BLaER1 (cell line): ENCODE measurements at regions not wholly inside any gene's neighbourhood (a gene's known extent, or its start where the extent isn't known, plus 50 kb on each side); places are given as distances from the start of the nearest gene placed in this dataset.
"Not testable (repeated sequence)": the region's sequence is repeated elsewhere in the genome, so short reads cannot be mapped to it uniquely, and the experiment has no call there.

ENCODE experiments used
- H3K27ac ChIP-seq: shearing (Covaris generic); formaldehyde crosslinking; 2 replicates; pipeline ENCODE4 v1.8.1; 2022
- H3K27me3 ChIP-seq: shearing (Covaris generic); formaldehyde crosslinking; 2 replicates; pipeline ENCODE4 v1.8.1; 2022
- H3K36me3 ChIP-seq: shearing (Covaris generic); formaldehyde crosslinking; 2 replicates; pipeline ENCODE4 v1.8.1; 2022
- H3K4me1 ChIP-seq: shearing (Covaris generic); formaldehyde crosslinking; 2 replicates; pipeline ENCODE4 v1.8.1; 2022
- H3K4me2 ChIP-seq: shearing (Covaris generic); formaldehyde crosslinking; 2 replicates; pipeline ENCODE4 v1.8.1; 2022
- H3K4me3 ChIP-seq: shearing (Covaris generic); formaldehyde crosslinking; 2 replicates; pipeline ENCODE4 v1.8.1; 2022
- H3K9ac ChIP-seq: shearing (Covaris generic); formaldehyde crosslinking; 2 replicates; pipeline ENCODE4 v1.8.1; 2022
- H3K9me3 ChIP-seq: shearing (Covaris generic); formaldehyde crosslinking; 2 replicates; pipeline ENCODE4 v1.8.1; 2022
- H4K20me1 ChIP-seq: shearing (Covaris generic); formaldehyde crosslinking; 2 replicates; pipeline ENCODE4 v1.8.1; 2022
- Cebpa-rat ChIP-seq: shearing (Covaris generic); IDR thresholded peaks from 2 replicates; pipeline ENCODE4 v1.8.1; 2022

- Histone ChIP-seq H3K4me2 (peak overlapping the region; percentile 80), H3K9ac (no peak overlapping the region)
- no peak for TF ChIP-seq Cebpa-rat
Observed at GRCh38 chr7:45259227-45259596, 101.6 kb downstream of the RAMP3 start.

GRCh38 chr7:45259966-45260646 lies 102.5 kb downstream of the RAMP3 start:
- Histone ChIP-seq H3K4me2 (peak overlapping the region; percentile 80), H3K9me3 (peaks cover 25% of the 10 kb centered on the region), H3K36me3 (no peaks in the 10 kb centered on the region), H3K27ac (no peak overlapping the region), H4K20me1 (peaks cover 11% of the 10 kb centered on the region; the same call in 1 of the 2 replicates), H3K4me1 (peaks cover 30% of the 10 kb centered on the region), H3K9ac (no peak overlapping the region), H3K27me3 (0 out of 2 replicates have a peak, but pooled peaks cover 5% of the 10 kb centered on the region), H3K4me3 (no peak overlapping the region)
- TF ChIP-seq Cebpa-rat = no peak

More at GRCh38 chr7:45259227-45259596, 101.6 kb downstream of the RAMP3 start:
- H4K20me1 ChIP-seq = peaks cover 11% of the 10 kb centered on the region; the same call in 1 of the 2 replicates
- peaks cover 30% of the 10 kb centered on the region for H3K4me1 ChIP-seq
- H3K9me3 ChIP-seq = peaks cover 22% of the 10 kb centered on the region
- 0 out of 2 replicates have a peak, but pooled peaks cover 5% of the 10 kb centered on the region for H3K27me3 ChIP-seq
- no peak overlapping the region for H3K4me3 ChIP-seq
- no peaks in the 10 kb centered on the region for H3K36me3 ChIP-seq
- H3K27ac ChIP-seq = no peak overlapping the region

DNA sequence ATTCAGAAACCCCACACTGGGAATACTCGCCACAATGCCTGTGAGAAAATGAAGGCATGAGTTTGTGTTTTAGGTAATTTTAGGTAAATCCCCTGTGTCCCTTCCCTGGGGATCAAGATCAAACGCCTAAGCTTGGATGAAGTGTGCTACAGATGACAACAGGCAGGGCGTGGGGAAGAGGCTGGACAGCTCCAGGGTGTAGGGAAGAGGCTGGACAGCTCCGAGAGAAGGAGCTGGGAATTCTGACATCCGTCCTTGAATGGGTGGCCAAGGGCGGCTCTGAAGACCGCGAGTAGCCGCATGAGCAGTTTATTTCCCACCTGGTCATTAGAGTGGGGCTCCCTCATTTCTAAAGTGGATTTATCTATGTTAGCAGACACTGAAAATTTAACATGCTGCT lies 109.7 kb downstream of the RAMP3 start:
- peaks cover 24% of the 10 kb centered on the region for H3K9me3 ChIP-seq
- no peak overlapping the region for H3K27ac ChIP-seq
- no peaks in the 10 kb centered on the region for H3K27me3 ChIP-seq
- no peak overlapping the region for H3K9ac ChIP-seq
- no peak overlapping the region for H3K4me3 ChIP-seq
- no peaks in the 10 kb centered on the region for H3K4me1 ChIP-seq
- TF ChIP-seq Cebpa-rat = no peak
- no peak overlapping the region for H3K4me2 ChIP-seq
- H4K20me1 ChIP-seq = no peaks in the 10 kb centered on the region
- H3K36me3 ChIP-seq = no peaks in the 10 kb centered on the region

GRCh38 chr7:45268013-45268412 lies 110.4 kb downstream of the RAMP3 start:
- Histone ChIP-seq H3K27ac (no peak overlapping the region), H3K4me2 (no peak overlapping the region), H3K27me3 (no peaks in the 10 kb centered on the region), H4K20me1 (no peaks in the 10 kb centered on the region), H3K9ac (no peak overlapping the region), H3K36me3 (no peaks in the 10 kb centered on the region), H3K9me3 (peaks cover 23% of the 10 kb centered on the region), H3K4me1 (no peaks in the 10 kb centered on the region), H3K4me3 (no peak overlapping the region)
- no peak for TF ChIP-seq Cebpa-rat

GRCh38 chr7:45269192-45269591 lies 111.6 kb downstream of the RAMP3 start:
- Histone ChIP-seq H3K4me3 (no peak overlapping the region), H3K9ac (no peak overlapping the region), H3K4me1 (no peaks in the 10 kb centered on the region), H3K4me2 (no peak overlapping the region), H4K20me1 (no peaks in the 10 kb centered on the region), H3K36me3 (no peaks in the 10 kb centered on the region), H3K9me3 (peaks cover 20% of the 10 kb centered on the region), H3K27me3 (no peaks in the 10 kb centered on the region), H3K27ac (no peak overlapping the region)
- TF ChIP-seq Cebpa-rat = no peak

DNA sequence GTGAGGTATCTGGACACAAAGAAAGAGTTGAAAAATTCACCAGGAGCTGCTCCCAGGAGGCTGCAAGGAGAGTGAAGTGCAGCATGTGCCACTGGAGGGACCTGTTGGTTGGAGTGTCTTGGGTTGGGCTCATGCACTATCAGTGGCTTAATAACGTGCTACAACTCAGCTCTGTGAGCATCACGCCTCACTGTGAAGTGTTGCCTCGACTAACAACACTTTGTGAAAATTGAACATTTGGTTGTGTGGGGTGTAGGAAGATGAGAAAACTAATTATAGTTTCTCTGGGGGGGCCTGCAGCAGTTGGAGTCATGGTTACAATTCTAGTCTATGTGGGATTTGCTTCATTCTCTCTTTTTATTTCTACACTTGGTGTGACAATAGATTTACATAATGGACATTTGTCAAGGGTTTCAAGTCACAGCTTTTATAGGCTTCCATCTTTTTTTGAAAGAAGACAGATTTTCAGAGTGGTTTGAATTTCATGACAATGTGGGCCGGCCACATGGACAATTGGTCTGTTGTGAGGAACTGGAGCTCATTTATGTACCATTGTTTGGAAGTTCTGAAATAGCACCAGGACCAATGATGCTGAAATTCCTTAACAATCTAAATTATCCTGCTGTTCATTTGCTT lies 121.3 kb downstream of the RAMP3 start:
- H3K36me3 ChIP-seq = no peaks in the 10 kb centered on the region
- no peaks in the 10 kb centered on the region for H3K27me3 ChIP-seq
- H4K20me1 ChIP-seq = no peaks in the 10 kb centered on the region

GRCh38 chr7:45289611-45290010 lies 132.0 kb downstream of the RAMP3 start:
- H4K20me1 ChIP-seq, H3K27ac ChIP-seq, H3K4me3 ChIP-seq, H3K27me3 ChIP-seq, H3K36me3 ChIP-seq, H3K9ac ChIP-seq, H3K4me2 ChIP-seq: not testable (repeated sequence)
- peaks cover 31% of the 10 kb centered on the region for H3K4me1 ChIP-seq
- peaks cover 40% of the 10 kb centered on the region for H3K9me3 ChIP-seq

More for the DNA sequence above, 121.3 kb downstream of the RAMP3 start:
- Histone ChIP-seq H3K9me3 (no peaks in the 10 kb centered on the region), H3K9ac (no peak overlapping the region), H3K4me1 (no peaks in the 10 kb centered on the region), H3K4me2 (no peak overlapping the region), H3K27ac (no peak overlapping the region), H3K4me3 (no peak overlapping the region)
- TF ChIP-seq Cebpa-rat = no peak

GRCh38 chr7:45290880-45291279 lies 133.3 kb downstream of the RAMP3 start:
- Histone ChIP-seq H3K27ac (no peak overlapping the region), H3K9ac (no peak overlapping the region), H3K4me3 (no peak overlapping the region), H4K20me1 (no peaks in the 10 kb centered on the region), H3K36me3 (no peaks in the 10 kb centered on the region), H3K4me1 (peaks cover 31% of the 10 kb centered on the region), H3K9me3 (peaks cover 40% of the 10 kb centered on the region), H3K4me2 (no peak overlapping the region), H3K27me3 (no peaks in the 10 kb centered on the region)
- no peak for TF ChIP-seq Cebpa-rat

DNA sequence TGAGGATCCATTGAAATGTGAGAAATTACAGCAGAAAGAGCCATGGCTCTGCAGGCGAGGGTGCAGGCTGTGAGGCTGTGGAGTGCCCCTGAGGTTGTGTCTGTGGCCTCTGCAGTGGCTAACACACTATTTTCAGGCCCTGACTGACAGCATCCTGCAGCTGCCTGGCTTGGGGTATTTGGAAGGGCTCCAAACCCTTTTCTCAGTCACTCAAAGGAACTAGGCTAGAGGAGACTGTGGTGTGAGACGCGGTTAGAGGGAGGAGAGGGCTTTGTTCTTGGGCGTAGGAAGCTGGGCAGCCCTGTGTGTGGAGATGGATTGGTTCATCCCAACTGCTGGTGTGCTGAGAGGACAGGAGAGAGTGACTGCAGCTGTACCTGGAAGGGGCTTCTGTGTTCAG lies 134.9 kb downstream of the RAMP3 start:
- Histone ChIP-seq H3K36me3 (no peaks in the 10 kb centered on the region), H3K27ac (peak overlapping the region; percentile 31; the same call in 1 of the 2 replicates), H3K9me3 (peaks cover 37% of the 10 kb centered on the region), H4K20me1 (no peaks in the 10 kb centered on the region), H3K4me3 (no peak overlapping the region), H3K4me1 (peaks cover 31% of the 10 kb centered on the region), H3K9ac (no peak overlapping the region), H3K4me2 (peak overlapping the region; percentile 66), H3K27me3 (no peaks in the 10 kb centered on the region)
- TF ChIP-seq Cebpa-rat = no peak

DNA sequence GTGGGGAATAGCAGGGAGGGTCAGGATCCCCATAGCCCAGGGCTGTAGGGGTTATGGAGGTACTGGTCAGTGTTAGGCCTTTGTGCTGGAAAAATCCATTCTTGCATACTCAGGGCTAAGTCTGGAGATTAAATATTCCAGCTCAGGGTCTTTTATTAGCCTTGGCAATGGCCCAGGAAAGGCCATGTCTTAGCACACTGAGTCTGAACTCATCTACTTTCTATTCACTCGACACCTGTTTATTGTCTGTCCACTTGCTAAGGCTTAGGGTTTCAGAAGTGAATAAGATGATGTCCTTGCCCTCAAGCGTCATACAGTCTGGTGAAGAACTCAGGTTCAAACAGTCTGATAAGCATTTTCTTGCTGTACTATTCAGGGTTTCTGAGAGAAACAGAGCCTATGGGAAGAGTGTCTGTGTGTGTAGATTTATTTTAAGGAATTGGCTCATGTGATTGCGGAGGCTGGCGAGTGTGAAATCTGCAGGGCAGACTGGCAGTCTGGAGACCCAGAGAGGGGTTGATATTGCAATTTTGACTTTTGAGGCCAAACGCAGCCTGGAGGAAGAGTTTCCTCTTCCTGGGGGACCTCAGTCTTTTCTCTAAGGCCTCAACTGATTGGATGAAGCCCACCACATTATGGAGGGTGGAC lies 135.8 kb downstream of the RAMP3 start:
- H3K4me1 ChIP-seq = peaks cover 31% of the 10 kb centered on the region
- no peaks in the 10 kb centered on the region for H3K36me3 ChIP-seq
- H3K4me2 ChIP-seq = peak overlapping the region; percentile 66
- H3K9ac ChIP-seq = no peak overlapping the region
- no peaks in the 10 kb centered on the region for H3K27me3 ChIP-seq
- peak overlapping the region; percentile 31; the same call in 1 of the 2 replicates for H3K27ac ChIP-seq
- H3K4me3 ChIP-seq = no peak overlapping the region
- H3K9me3 ChIP-seq = peaks cover 28% of the 10 kb centered on the region
- TF ChIP-seq Cebpa-rat = no peak
- H4K20me1 ChIP-seq = no peaks in the 10 kb centered on the region
